Loucy (cell line): ENCODE measurements at regions not wholly inside any gene's neighbourhood (a gene's known extent, or its start where the extent isn't known, plus 50 kb on each side); places are given as distances from the start of the nearest gene placed in this dataset.

Experiments
- H2AFZ ChIP-seq: fragments of 200-600 bp; sonication (generic); 2 replicates; pipeline ENCODE4 v1.6.0; 2016; ENCODE audit warnings: antibody characterized with exemption, mild to moderate bottlenecking, low read length, moderate library complexity
- H3F3A ChIP-seq: fragments of 200-600 bp; 2 replicates; pipeline ENCODE4 v1.6.0; 2016; ENCODE audit warnings: antibody characterized with exemption, low read depth, mild to moderate bottlenecking
- H3K27me3 ChIP-seq: fragments of 200-600 bp; sonication (generic); 2 replicates; pipeline ENCODE4 v1.6.1; 2014; ENCODE audit warnings: low read length, mild to moderate bottlenecking; ENCODE audit not compliant: insufficient read depth, poor library complexity, severe bottlenecking
- H3K36me3 ChIP-seq: fragments of 200-600 bp; sonication (generic); 2 replicates; pipeline ENCODE4 v1.6.1; 2016; ENCODE audit warnings: low read length; ENCODE audit not compliant: insufficient read depth
- H3K4me1 ChIP-seq: fragments of 200-600 bp; sonication (generic); 2 replicates; pipeline ENCODE4 v1.5.1; 2014; ENCODE audit warnings: low read length, mild to moderate bottlenecking; ENCODE audit not compliant: insufficient read depth, poor library complexity, severe bottlenecking
- H3K4me2 ChIP-seq: fragments of 200-600 bp; sonication (generic); 2 replicates; pipeline ENCODE4 v1.6.0; 2014; ENCODE audit warnings: antibody characterized with exemption, low read length, low read depth, mild to moderate bottlenecking; ENCODE audit not compliant: poor library complexity, severe bottlenecking
- H3K4me3 ChIP-seq: fragments of 200-600 bp; sonication (generic); 2 replicates; pipeline ENCODE4 v1.5.1; 2014; ENCODE audit warnings: low read length, mild to moderate bottlenecking, mixed read lengths; ENCODE audit not compliant: poor library complexity, severe bottlenecking
- H3K79me2 ChIP-seq: fragments of 200-600 bp; sonication (generic); 2 replicates; pipeline ENCODE4 v1.6.1; 2014; ENCODE audit warnings: low read length; ENCODE audit not compliant: insufficient read depth
- H3K9ac ChIP-seq: fragments of 200-600 bp; sonication (generic); 2 replicates; pipeline ENCODE4 v1.6.0; 2014; ENCODE audit warnings: mild to moderate bottlenecking, low read depth, low read length, moderate library complexity; ENCODE audit not compliant: poor library complexity, severe bottlenecking
- H3K9me2 ChIP-seq: fragments of 200-600 bp; sonication (generic); replicated peaks from 2 replicates; pipeline ENCODE4 v1.6.1; 2016; ENCODE audit warnings: low read depth, low read length, mixed read lengths
- H3K9me3 ChIP-seq: fragments of 200-600 bp; sonication (generic); 2 replicates; pipeline ENCODE4 v1.6.1; 2014; ENCODE audit warnings: mild to moderate bottlenecking, antibody characterized with exemption, low read length, low read depth; ENCODE audit not compliant: insufficient read depth
- H4K20me1 ChIP-seq: fragments of 200-600 bp; sonication (generic); 2 replicates; pipeline ENCODE4 v1.6.0; 2014; ENCODE audit warnings: antibody characterized with exemption, low read length, mild to moderate bottlenecking; ENCODE audit not compliant: insufficient read depth, poor library complexity, severe bottlenecking
- EZH2phosphoT487 ChIP-seq: fragments of 200-600 bp; IDR thresholded peaks from 2 replicates; pipeline ENCODE4 v1.6.1; 2018; ENCODE audit warnings: antibody characterized with exemption, mild to moderate bottlenecking, moderate library complexity, borderline replicate concordance
- TF ChIP-seq, protein P1 (sequence below): fragments of 200-600 bp; sonication (generic); conservative IDR thresholded peaks from 2 replicates; pipeline ENCODE4 v1.5.1; 2014; ENCODE audit warnings: mild to moderate bottlenecking, antibody characterized with exemption, low read length

DNA sequence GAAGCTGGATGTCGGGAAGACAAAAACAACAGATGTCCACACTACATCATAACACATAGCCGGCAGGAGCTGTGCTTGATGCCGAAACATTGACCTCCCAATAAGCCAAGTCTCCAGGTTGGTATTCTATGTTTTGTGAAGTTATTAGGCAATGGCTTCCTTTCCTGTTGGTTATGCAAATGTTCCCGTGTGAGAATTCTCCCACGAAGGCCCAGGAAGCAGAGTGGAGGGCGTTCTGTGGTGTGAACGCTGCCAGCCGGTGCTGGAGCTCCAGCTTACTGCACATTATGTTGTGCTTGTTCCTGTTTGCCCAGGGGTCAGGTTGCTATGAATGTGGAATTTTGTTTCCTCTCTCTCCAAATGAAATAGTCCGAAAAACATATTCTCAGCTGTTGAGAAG is 156.4 kb upstream of the HMGA2 start:
- no peaks in the 10 kb centered on the region for H3K79me2 ChIP-seq
- no peak overlapping the region for H2AFZ ChIP-seq

DNA sequence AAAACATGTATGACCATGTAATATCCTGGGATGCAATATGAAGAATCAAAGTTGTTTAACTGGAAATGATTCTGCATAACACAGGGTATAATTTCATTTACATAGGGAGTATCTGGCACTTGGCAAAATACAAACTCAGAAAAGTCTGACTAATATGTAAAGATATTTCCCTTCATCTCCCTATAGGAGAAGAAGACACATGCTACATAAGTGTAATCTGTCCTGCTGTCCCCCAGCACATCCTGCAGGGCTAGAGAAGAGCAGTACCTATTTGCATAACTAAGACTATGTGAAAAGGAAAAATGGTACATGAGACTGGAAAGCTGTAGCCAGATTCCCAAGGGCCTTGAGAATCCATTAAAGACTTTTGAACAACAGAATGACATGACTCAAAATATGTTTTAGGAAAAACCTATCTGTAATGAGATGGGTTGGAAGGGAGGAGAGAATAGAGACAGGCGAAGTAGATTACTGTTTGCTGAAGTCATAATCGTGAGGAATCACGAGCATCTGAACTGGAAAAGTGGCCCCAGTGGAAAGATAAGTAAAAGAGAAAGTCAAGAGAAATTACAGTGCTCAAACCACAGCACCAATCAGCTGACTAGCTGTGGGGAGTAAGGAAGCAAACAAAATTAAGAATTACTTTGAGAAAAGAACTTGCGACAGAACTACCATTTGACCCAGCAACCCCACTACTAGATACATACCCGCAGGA is 155.1 kb upstream of the HMGA2 start:
- Histone ChIP-seq H4K20me1 (no peaks in the 10 kb centered on the region), H3K4me2 (no peak overlapping the region), H3K36me3 (no peaks in the 10 kb centered on the region), H3F3A (no peaks in the 10 kb centered on the region), H3K9me3 (no peaks in the 10 kb centered on the region), H3K9me2 (no peaks in the 10 kb centered on the region), H3K9ac (no peak overlapping the region), H3K79me2 (no peaks in the 10 kb centered on the region), H3K4me3 (no peak overlapping the region), H3K27me3 (no peaks in the 10 kb centered on the region), H2AFZ (no peak overlapping the region), H3K4me1 (peaks cover 9% of the 10 kb centered on the region)
- no peak for TF ChIP-seq EZH2phosphoT487
- TF ChIP-seq, protein P1, sequence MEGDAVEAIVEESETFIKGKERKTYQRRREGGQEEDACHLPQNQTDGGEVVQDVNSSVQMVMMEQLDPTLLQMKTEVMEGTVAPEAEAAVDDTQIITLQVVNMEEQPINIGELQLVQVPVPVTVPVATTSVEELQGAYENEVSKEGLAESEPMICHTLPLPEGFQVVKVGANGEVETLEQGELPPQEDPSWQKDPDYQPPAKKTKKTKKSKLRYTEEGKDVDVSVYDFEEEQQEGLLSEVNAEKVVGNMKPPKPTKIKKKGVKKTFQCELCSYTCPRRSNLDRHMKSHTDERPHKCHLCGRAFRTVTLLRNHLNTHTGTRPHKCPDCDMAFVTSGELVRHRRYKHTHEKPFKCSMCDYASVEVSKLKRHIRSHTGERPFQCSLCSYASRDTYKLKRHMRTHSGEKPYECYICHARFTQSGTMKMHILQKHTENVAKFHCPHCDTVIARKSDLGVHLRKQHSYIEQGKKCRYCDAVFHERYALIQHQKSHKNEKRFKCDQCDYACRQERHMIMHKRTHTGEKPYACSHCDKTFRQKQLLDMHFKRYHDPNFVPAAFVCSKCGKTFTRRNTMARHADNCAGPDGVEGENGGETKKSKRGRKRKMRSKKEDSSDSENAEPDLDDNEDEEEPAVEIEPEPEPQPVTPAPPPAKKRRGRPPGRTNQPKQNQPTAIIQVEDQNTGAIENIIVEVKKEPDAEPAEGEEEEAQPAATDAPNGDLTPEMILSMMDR = no peak

More for the DNA sequence above, 156.4 kb upstream of the HMGA2 start:
- Histone ChIP-seq H3K9me3 (no peaks in the 10 kb centered on the region), H3K27me3 (no peaks in the 10 kb centered on the region), H3K9me2 (no peaks in the 10 kb centered on the region), H3K4me3 (no peak overlapping the region), H3K36me3 (no peaks in the 10 kb centered on the region), H4K20me1 (no peaks in the 10 kb centered on the region), H3F3A (no peaks in the 10 kb centered on the region), H3K9ac (no peak overlapping the region), H3K4me1 (peaks cover 9% of the 10 kb centered on the region), H3K4me2 (no peak overlapping the region)
- TF ChIP-seq, protein P1 = no peak
- TF ChIP-seq EZH2phosphoT487 = no peak

DNA sequence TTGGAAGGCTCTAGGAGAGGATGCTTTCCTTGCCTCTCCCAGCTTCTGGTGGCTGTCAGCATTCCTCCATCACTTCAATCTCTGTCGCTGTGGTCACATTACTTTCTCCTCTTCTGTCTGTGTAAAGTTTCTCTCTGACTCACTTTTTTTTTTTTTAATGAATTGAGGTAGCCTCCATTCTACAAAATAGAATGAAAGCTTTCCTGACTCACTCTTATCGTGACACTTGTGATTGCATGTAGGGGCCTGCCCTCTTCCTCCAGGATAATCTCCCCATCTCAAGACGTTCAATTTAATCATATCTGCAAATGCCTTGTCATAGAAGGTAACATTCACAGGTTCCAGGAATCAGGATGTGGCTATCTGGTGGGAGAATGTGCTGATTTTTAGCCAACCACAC is 153.5 kb upstream of the HMGA2 start:
- Histone ChIP-seq H3F3A (no peaks in the 10 kb centered on the region), H3K9me2 (no peaks in the 10 kb centered on the region), H3K4me1 (peaks cover 9% of the 10 kb centered on the region), H3K27me3 (no peaks in the 10 kb centered on the region), H3K36me3 (no peaks in the 10 kb centered on the region), H4K20me1 (no peaks in the 10 kb centered on the region), H3K4me3 (no peak overlapping the region), H3K9me3 (no peaks in the 10 kb centered on the region), H3K9ac (no peak overlapping the region), H3K4me2 (no peak overlapping the region), H3K79me2 (no peaks in the 10 kb centered on the region), H2AFZ (no peak overlapping the region)
- TF ChIP-seq, protein P1 = no peak
- TF ChIP-seq EZH2phosphoT487 = no peak
